ENCODE measurements at regions not wholly inside any gene's neighbourhood (a gene's known extent, or its start where the extent isn't known, plus 50 kb on each side); places are given as distances from the start of the nearest gene placed in this dataset.

GRCh38 chr9:126058591-126058990, 268.0 kb upstream of the MVB12B start:
- TF ChIP-seq CTCF (conservative IDR thresholded peaks at IDR 0.05; ENCODE audit: low read depth, low read length) (no peak), EZH2 (IDR thresholded peaks at IDR 0.05; ENCODE audit: borderline replicate concordance, low read depth, low read length, poor library complexity, severe bottlenecking) (no peak)
